VCaP (cell line): ENCODE measurements at regions not wholly inside any gene's neighbourhood (a gene's known extent, or its start where the extent isn't known, plus 50 kb on each side); places are given as distances from the start of the nearest gene placed in this dataset.

ENCODE experiments used
- H3K27ac ChIP-seq: fragments of 450-650 bp; 2 replicates; pipeline ENCODE4 v1.5.1; 2017
- TF ChIP-seq, protein P1 (sequence below): fragments of 450-650 bp; conservative IDR thresholded peaks from 2 replicates; pipeline ENCODE4 v1.5.1; 2017; ENCODE audit warnings: mild to moderate bottlenecking, moderate library complexity

DNA sequence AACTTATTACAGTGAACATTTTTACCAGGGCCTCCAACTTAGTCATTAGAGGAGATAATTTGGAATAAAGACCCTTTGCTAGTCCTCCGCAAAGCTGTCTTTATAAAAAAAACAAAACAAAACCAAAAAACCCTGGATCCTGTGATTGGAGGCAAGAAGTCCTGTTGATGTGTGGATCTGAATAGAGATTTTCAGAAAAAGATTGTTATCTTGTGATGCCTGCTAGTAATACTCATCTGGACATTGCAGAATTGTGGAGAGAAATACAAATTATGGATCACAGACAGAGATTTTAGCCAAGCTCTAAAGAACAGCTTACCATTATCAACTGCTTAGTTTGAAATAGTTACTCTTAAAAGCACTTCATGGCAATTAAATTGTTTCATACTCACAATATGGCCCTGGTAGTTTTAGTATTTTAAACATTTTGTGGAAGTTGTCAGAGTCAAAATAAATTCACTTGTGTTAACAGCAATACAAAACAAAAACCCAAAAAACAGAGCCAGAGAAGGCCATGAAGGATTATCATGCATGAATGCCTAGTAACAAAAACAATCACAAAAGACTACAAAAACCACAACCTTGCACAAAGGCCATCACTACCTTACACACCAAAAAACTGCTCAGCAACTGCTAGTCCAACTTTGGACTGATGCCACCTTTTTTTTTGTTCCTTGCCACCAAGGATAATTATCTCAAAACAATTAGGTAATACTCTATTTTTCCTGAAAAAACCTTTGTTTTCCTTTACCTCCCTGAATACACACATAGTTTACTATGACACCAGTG lies 514.5 kb upstream of the SLIT2 start:
- TF ChIP-seq, protein P1, sequence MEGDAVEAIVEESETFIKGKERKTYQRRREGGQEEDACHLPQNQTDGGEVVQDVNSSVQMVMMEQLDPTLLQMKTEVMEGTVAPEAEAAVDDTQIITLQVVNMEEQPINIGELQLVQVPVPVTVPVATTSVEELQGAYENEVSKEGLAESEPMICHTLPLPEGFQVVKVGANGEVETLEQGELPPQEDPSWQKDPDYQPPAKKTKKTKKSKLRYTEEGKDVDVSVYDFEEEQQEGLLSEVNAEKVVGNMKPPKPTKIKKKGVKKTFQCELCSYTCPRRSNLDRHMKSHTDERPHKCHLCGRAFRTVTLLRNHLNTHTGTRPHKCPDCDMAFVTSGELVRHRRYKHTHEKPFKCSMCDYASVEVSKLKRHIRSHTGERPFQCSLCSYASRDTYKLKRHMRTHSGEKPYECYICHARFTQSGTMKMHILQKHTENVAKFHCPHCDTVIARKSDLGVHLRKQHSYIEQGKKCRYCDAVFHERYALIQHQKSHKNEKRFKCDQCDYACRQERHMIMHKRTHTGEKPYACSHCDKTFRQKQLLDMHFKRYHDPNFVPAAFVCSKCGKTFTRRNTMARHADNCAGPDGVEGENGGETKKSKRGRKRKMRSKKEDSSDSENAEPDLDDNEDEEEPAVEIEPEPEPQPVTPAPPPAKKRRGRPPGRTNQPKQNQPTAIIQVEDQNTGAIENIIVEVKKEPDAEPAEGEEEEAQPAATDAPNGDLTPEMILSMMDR: no peak
- no peak overlapping the region for H3K27ac ChIP-seq

DNA sequence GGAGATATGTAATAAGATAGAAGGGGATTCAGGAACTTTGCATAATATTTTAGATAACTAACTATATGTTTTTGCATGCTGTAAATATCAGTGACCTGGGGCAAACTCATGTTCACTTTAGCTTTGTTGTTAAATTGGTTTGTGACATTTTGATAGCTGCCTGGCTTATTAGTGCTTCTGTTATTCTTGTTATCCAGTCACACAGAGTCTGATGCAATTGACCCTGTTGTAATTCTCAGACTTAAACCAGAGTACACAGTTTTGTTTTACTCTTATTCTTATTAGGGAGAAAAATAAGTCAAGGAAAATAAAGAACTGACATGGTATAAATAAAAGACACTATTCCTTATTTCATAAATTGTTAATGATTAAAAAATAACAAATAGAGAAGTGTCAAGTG lies 516.7 kb upstream of the SLIT2 start:
- TF ChIP-seq, protein P1: no peak
- no peak overlapping the region for H3K27ac ChIP-seq

DNA sequence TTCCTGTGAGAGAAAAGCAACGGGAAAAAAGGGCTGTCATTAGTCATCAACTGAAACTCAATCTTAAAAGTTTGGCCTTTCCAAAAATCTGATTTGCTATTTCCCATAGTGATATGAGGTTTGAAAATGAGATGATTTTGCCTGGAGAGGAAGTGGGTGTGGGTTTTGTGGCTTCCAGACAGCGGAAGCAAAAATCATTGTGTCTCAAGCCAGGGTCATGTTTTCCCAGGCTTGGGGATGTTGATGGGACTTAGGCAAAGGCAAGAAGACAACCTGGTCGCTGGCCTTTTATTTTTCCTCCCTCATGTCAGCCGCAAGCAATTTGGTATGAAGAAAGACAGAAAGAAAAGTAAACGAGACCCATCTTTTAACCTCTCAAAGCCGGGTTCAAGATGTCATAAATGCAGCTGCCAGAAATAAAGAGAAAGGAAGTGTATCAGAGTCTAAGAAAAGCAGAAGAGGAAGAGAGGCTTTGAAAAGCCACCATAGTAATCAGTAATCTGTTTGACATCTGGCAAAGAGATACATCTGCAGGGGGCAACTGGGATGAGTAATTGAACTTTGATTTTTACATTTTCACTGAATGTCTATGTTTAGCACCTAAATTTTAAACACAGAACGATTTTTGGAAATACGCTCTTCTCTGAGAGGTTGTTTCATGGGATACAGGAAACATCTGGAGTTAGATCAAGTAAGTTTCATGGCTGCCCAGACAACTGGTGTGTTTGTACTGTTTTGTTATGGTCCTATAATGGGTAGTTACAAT lies 521.6 kb upstream of the SLIT2 start:
- H3K27ac ChIP-seq: no peak overlapping the region
- TF ChIP-seq, protein P1: no peak

DNA sequence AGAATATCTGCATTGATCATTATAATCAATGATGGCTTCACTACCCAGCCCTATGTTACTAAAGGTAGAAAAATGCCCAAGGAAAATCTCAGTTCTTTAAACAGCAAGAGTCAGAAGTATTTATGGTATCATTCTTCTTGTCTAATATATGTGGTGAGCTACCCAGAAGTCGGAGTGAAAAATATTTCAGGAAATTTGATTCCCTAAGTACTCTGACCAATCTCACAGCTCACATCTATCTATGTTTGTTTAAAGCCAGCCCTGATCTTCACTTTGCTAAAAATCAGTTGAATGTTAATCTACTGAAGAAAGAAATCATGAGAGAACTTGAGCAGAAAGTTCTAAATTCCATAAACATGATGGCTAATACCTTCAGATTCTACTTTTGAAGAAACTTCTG lies 522.9 kb upstream of the SLIT2 start:
- H3K27ac ChIP-seq: no peak overlapping the region
- TF ChIP-seq, protein P1: no peak

DNA sequence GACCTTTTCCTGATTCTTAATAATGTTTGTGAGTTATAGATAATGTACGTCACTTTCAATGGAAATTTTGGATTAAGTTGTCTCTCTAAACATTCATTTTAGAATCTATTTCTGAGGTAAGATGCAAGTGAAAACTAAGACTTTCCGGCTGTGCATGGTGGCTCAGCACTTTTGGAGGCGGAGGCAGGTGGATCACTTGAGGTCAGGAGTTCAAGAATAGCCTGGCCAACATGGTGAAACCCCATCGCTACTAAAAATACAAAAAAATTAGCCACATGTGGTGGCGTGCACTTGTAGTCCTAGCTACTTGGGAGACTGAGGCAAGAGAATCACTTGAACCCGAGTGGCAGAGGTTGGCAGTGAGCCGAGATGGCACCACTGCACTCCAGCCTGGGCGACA lies 524.6 kb upstream of the SLIT2 start:
- H3K27ac ChIP-seq: no peak overlapping the region
- TF ChIP-seq, protein P1: no peak

DNA sequence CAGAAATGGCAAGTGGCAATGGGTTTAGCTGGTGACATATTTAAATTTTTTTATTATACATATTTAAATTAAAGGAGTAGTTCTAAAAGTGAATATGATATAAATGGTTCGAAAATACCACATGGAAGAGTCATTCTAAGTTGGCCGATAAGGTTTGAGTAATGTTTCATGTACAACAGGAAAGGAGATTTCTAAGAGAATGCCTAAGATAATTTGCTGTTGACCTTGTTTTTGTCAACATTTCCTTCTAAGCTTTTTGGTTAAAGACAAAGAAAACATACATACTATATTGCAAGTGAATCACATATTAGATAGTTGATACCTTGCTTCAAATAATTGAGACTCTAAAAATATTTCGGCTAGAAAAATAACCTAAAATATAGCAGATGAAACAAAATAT lies 526.6 kb upstream of the SLIT2 start:
- no peak overlapping the region for H3K27ac ChIP-seq
- TF ChIP-seq, protein P1: no peak

DNA sequence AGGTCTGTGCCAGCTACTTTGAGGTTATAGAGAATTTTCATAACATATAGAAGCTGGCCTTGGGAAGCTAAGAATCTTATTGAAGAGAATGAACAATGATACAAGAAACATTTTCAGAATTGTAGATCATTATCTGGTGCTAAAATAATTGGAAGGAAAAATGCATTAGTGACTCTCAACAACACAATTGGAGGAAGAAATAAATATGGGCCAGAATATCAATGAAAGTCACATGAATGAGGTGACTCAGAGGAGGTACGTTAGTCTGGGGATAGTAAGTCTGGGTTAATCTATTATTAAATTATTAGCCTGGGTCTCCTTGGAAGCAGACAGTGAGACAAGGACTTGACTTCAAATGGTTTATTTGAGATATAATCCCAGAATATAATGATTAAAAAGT lies 529.3 kb upstream of the SLIT2 start:
- TF ChIP-seq, protein P1: no peak
- no peak overlapping the region for H3K27ac ChIP-seq
